BE2C (cell line): ENCODE measurements at regions not wholly inside any gene's neighbourhood (a gene's known extent, or its start where the extent isn't known, plus 50 kb on each side); places are given as distances from the start of the nearest gene placed in this dataset.

Experiments
- DNase-seq: peaks from one replicate; pipeline ENCODE4 v3.0.0-alpha.2; 2020
- H3K27me3 ChIP-seq: fragments of 250-450 bp; sonication (Bioruptor Pico); 2 replicates; pipeline ENCODE4 v1.5.1; 2020; ENCODE audit warnings: mild to moderate bottlenecking
- H3K36me3 ChIP-seq: fragments of 250-450 bp; sonication (Bioruptor Pico); 2 replicates; pipeline ENCODE4 v1.5.1; 2020; ENCODE audit warnings: mild to moderate bottlenecking
- H3K4me1 ChIP-seq: fragments of 250-450 bp; sonication (Bioruptor Pico); 2 replicates; pipeline ENCODE4 v1.5.1; 2020
- H3K4me3 ChIP-seq: 2 replicates; pipeline ENCODE4 v1.5.1; 2011; ENCODE audit warnings: low read depth, low read length
- H3K9me3 ChIP-seq: fragments of 250-450 bp; sonication (Bioruptor Pico); 2 replicates; pipeline ENCODE4 v1.5.1; 2020
- TF ChIP-seq, protein P1 (sequence below): IDR thresholded peaks from 2 replicates; pipeline ENCODE4 v1.5.1; 2012; ENCODE audit warnings: mild to moderate bottlenecking, low read depth, low read length

DNA sequence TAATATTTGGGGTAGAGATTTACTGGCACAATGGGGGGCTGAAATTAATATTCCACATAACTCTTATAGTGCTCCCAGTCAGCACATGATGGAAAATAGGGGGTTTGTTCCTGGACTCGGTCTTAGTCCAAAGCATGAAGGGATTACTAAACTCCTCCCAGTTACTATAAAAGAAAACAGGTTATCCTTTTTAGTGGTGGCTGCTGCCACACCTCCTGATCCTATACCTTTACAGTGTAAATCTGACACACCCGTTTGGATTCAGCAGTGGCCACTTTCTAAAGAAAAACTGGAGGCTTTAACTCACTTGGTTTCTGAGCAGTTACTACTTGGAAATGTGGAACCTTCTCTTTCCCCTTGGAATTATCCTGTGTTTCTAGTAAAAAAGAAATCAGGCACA is 572.9 kb upstream of the PTGER4 start:
- TF ChIP-seq, protein P1, sequence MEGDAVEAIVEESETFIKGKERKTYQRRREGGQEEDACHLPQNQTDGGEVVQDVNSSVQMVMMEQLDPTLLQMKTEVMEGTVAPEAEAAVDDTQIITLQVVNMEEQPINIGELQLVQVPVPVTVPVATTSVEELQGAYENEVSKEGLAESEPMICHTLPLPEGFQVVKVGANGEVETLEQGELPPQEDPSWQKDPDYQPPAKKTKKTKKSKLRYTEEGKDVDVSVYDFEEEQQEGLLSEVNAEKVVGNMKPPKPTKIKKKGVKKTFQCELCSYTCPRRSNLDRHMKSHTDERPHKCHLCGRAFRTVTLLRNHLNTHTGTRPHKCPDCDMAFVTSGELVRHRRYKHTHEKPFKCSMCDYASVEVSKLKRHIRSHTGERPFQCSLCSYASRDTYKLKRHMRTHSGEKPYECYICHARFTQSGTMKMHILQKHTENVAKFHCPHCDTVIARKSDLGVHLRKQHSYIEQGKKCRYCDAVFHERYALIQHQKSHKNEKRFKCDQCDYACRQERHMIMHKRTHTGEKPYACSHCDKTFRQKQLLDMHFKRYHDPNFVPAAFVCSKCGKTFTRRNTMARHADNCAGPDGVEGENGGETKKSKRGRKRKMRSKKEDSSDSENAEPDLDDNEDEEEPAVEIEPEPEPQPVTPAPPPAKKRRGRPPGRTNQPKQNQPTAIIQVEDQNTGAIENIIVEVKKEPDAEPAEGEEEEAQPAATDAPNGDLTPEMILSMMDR, result no peak
- Histone ChIP-seq H3K4me1 (no peaks in the 10 kb centered on the region), H3K27me3 (no peaks in the 10 kb centered on the region), H3K4me3 (no peak overlapping the region), H3K36me3 (no peaks in the 10 kb centered on the region), H3K9me3 (no peaks in the 10 kb centered on the region)
- DNase-seq, result no peak

DNA sequence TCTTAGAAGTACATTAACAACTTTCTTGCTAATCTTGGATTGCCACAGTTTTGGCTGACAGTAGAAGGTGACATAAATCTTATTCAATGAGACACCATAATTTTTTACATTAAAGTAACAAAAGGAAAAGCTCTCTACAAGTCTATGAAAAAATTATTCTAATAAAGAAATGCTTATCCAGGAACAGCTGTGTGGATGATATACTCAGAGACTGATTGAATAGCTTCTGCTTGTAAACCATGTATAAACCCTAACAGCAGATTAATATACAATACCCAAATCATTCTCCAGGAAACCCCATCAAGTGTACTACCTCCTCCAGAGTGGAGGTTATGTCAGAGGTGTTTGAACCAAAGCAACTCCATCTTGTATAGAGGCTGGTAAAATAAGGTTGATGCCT is 581.4 kb upstream of the PTGER4 start:
- H3K9me3 ChIP-seq, result no peaks in the 10 kb centered on the region

DNA sequence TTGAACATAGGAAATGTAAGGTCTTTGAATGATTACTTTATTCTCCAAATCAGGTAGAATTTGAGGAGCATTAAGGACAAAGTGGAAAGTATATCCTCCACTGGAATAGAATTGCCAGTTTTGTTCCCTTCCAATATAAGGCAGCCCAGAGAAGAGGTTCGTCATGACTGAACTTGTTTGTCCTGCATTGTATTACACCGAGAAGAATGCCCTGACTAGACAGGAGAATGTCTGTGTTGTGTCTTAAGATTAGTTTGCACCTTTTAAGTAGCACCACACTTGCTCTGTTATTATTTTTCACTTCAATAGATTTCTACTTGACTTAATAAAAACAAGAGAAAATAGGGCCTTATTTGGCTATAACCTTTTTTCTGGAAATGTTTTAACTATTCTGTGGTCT is 586.2 kb upstream of the PTGER4 start:
- Histone ChIP-seq H3K4me3 (no peak overlapping the region), H3K9me3 (no peaks in the 10 kb centered on the region), H3K36me3 (no peaks in the 10 kb centered on the region), H3K4me1 (no peaks in the 10 kb centered on the region), H3K27me3 (no peaks in the 10 kb centered on the region)
- TF ChIP-seq, protein P1, result no peak
- DNase-seq, result no peak

More for the DNA sequence above, 581.4 kb upstream of the PTGER4 start:
- no peak for DNase-seq
- no peaks in the 10 kb centered on the region for H3K36me3 ChIP-seq
- no peaks in the 10 kb centered on the region for H3K27me3 ChIP-seq
- TF ChIP-seq, protein P1, result no peak
- no peaks in the 10 kb centered on the region for H3K4me1 ChIP-seq
- no peak overlapping the region for H3K4me3 ChIP-seq

DNA sequence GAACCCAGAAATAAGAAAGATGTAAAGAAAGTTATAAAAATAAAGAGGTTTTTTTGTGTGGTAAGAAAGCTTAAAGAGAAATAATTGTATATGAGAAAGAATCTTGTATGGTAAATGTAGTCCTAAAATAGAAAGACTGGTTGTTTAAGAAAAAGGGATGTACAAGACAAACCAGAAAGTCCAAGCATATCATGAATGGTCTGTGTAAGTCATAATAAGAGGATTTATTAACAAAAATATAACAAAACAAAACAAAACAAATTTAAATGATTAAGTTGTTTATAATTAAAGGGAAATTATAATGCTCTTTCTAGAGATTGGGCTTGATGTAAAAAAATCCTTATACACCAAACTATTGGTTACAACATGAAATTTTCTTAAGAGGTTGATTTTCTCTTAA is 590.4 kb upstream of the PTGER4 start:
- Histone ChIP-seq H3K4me3 (no peak overlapping the region), H3K36me3 (no peaks in the 10 kb centered on the region), H3K9me3 (no peaks in the 10 kb centered on the region), H3K27me3 (no peaks in the 10 kb centered on the region), H3K4me1 (no peaks in the 10 kb centered on the region)
- DNase-seq, result no peak
- TF ChIP-seq, protein P1, result no peak

DNA sequence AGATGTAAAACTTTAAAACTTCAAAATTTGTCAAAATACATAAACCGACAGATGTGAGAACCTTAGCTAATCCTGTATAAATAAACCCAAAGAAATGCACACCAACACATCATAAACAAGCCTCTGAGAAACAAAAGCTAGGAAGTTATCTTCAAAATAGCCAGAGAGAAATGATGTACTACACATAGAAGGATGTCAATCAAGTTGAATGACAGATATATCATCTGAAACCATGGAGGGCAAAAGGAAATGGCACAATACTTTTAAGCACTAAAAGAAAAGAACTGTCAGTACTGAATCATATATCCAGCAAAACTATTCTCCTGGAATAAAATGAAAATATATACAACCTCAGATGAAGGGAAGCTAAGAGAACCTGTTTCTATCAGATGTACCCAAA is 595.1 kb upstream of the PTGER4 start:
- Histone ChIP-seq H3K4me3 (no peak overlapping the region), H3K27me3 (no peaks in the 10 kb centered on the region), H3K4me1 (no peaks in the 10 kb centered on the region), H3K36me3 (no peaks in the 10 kb centered on the region), H3K9me3 (no peaks in the 10 kb centered on the region)
- TF ChIP-seq, protein P1, result no peak
- DNase-seq, result no peak

DNA sequence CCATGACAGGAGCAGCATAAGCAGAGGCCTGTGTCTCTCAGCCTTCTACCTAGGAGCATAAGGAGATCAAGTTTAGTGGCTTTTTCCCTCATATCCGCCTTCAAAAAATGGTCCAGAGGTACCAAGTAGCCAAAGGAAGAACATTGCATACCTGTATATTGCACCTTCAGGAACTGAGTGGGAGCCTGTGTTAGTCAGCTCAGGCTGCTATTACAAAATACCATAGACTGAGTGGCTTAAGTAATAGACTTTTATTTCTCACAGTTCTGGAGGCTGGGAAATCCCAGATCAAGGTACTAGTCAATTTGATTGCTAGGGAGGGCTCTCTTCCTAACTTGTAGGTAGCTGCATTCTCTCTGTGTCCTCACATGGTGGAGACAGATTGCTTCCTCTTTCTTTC is 597.4 kb upstream of the PTGER4 start:
- no peaks in the 10 kb centered on the region for H3K4me1 ChIP-seq
- H3K27me3 ChIP-seq, result no peaks in the 10 kb centered on the region
- no peak for DNase-seq
- H3K9me3 ChIP-seq, result no peaks in the 10 kb centered on the region; the same call in 1 of the 2 replicates
- no peaks in the 10 kb centered on the region for H3K36me3 ChIP-seq
- TF ChIP-seq, protein P1, result no peak
- no peak overlapping the region for H3K4me3 ChIP-seq
